HG02763 (cell line): ENCODE measurements at regions not wholly inside any gene's neighbourhood (a gene's known extent, or its start where the extent isn't known, plus 50 kb on each side); places are given as distances from the start of the nearest gene placed in this dataset.
"Not testable (repeated sequence)": the region's sequence is repeated elsewhere in the genome, so short reads cannot be mapped to it uniquely, and the experiment has no call there.

Experiments used
- ATAC-seq: cut with Tn5 transposase; IDR thresholded peaks from one replicate; pipeline ENCODE4 v1.9.1; 2021; ENCODE audit warnings: mild to moderate bottlenecking, moderate library complexity; ENCODE audit not compliant: unreplicated experiment

DNA sequence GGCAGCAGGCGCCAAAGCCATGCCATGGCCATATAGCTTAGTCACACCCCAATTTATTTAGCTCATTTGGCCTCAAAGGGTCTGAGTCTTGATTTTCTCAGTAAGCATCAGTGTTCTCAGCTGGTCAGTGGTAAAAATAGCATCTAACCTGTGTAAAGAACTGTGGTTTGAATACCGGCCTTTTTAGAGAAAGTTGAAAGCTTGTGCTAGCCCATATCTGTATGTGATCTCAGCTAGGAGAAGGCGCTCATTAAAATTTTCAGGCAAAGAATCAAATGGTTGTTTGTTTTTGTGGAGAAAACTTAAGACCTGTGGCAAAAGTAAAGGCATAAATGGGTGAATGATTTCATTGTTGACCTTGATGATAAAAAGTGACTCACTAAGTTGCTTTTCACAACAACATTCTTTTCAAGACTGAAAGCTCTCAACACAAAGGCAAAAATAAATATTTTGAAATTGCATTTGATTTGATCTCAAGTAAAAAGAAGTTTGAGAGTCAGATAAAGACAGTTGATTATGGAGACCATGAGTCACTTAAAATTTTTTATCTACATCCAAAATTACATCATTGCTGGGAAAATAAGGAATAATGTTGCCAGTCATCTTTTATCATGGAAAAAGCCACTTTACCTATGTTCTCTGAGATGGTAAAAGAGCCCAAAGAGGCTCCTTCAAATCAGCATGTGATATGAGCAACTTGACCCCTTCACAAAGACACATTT lies 128.5 kb upstream of the RGS6 start:
- ATAC-seq = no peak

DNA sequence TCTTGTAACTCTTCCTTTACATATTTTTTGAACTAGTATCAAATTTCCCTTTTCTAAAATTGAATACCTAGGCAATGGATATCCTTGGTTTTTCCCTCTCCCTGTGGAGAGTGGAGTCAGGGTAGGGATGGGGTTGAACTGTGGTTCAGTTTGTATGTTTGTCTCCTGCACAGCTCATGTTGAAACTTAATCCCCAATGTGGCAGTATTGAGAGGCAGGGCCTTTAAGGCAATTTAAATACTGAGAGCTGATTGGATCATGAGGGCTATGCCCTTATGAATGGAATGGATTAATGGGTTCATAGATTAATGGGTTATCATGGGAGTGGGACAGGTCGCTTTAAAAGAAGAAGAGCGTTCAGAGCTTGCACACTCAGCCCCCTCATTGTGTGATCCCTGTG lies 127.2 kb upstream of the RGS6 start:
- ATAC-seq = no peak

DNA sequence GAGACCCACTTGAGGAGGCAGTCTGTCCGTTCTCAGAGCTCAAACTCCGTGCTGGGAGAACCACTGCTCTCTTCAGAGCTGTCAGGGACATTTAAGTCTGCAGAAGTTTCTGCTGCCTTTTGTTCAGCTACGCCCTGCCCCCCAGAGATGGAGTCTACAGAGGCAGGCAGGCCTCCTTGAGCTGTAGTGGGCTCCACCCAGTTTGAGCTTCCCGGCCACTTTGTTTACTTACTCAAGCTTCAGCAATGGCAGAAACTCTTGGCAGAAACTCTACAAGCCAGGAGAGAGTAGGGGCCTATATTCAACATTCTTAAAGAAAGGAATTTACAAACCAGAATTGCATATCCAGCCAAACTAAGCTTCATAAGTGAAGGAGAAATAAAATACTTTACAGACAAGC lies 125.2 kb upstream of the RGS6 start:
- ATAC-seq = not testable (repeated sequence)

DNA sequence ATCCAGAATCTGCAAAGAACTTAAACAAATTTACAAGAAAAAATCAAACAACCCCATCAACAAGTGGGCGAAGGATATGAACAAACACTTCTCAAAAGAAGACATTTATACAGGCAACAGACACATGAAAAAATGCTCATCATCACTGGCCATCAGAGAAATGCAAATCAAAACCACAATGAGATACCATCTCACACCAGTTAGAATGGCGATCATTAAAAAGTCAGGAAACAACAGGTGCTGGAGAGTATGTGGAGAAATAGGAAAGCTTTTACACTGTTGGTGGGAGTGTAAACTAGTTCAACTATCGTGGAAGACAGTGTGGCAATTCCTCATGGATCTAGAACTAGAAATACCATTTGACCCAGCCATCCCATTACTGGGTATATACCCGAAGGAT lies 121.4 kb upstream of the RGS6 start:
- not testable (repeated sequence) for ATAC-seq

DNA sequence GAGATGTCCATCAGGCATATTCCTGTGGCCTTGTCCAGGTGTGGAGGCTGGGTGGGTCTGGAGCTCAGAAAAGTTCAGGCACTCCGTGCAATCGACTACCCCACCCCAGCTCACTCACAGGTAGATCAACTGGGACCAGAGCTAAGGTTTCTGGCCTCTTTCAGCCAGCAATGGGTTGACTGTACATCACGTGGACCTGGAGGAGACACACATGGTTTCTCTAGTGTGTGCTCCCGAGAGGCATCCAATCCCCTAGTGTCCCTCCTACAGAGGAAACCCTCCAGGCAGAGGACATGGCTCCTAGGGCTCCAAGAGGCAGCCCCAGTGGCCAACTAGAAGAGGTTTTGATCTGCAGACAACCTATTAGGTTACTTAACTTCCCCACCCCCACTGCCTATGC lies 119.5 kb upstream of the RGS6 start:
- ATAC-seq = no peak

DNA sequence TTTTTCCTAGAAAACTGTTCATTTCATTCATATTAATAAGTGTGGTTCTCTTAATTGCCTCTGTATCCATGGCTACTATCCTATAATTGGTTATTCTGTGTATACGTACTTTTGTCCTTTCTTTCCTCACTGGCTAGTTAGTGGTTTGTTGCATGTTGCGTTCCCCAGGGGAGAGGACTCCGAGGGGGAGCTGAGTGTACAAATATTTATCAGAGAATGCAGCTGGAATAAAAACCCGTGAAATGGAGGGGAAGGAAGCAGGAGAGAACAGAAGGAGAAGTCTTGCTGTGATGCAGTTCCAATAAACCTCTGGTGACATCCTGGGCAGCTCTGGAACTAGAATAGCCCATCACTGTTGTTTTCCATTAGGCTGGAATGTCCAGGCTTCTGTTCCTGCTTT lies 117.1 kb upstream of the RGS6 start:
- no peak for ATAC-seq

DNA sequence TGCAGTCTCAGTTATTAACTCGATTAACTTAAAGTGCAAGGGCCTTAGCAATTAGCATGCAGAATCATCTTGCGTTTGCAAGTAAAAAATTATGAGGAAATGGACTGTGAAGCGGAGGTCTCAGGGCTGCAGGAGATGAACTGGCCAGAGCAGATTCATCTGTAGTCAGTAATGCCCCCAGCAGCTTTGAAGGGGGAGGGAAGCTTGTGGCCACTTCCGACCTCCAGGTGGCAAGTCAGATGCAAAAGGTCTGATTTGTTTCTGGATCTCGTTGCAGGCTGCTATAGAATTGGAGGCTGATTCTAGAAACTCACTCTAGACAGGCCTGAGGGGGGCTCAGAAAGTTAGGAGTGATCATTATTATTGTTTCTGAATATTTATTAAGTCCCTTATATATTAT lies 107.4 kb upstream of the RGS6 start:
- ATAC-seq = no peak

DNA sequence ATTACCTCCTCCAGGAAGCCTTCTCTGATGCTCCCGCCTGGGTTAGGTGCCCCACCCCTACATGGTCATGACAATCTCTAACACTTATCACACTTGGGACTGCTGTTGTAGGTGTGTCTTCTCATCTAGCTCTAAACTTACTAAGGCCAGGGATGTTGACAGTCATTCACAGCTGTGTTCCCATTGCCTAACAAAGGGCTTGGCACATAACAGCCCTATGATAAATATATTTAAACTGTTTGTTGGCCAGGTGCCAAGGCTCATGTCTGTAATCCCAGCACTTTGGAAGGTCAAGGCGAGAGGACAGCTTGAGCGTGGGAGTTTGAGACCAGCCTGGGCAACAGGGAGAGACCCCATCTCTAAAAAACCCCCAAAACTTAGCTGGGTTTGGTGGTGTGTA lies 98.8 kb upstream of the RGS6 start:
- no peak for ATAC-seq

DNA sequence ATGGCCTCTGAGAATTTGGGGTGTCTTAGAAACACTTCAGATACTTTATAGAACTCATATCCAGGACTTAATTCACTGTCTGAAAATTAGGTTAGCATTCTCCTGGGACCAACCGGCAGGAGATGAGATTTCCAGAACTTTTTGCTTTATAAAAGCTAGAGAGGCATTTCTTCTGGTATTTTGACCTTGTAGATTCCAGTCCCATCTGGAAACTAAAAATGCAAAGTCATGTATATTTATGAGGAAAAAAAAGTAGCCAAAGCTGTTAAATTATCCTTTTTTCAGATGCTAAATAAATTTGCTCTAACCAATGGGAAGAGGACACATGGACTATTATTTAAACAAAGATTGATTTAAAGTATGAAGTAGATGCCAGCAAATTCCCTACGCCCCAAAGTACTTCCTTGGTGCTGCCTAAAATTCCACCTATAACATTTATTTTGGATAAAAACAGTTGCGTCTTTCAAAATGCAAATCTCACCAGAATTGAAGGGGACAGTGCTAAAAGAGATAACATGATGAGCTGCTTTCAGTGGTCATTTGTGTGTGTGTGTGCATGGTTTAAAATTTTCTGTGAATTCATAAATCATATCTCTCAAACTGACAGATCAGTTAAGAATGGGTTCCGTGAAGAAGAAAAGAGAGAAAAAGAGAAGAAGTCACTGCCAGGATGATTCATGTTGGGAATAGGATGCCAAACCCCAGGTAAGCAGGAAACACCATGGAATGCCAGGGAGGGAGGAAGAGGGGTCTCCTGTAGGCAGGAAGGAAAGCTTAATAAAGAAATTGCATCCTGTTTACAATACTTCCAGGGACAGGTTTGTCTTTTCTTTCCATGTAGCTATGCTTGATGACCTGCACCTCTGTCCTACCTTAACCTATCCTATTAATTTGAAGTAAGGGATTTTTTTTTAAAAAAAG lies 97.7 kb upstream of the RGS6 start:
- ATAC-seq = no peak

DNA sequence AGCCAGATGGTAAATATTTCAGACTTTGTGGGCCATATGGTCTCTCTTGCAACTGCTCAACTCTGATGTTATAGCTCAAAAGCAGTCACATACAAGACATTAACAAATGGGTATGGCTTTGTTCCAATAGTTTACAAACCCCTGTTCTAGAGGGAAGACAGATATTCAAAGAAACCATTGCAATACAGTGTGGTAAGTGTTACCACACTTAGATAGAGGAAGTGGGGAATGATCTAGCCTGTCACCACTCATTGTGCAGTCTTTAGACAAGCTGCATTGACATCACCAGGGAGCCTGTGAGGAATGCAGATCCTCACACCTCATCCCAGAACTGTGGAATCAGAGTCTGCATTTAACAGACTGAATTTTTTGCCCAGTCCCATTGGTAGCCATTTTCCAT lies 80.0 kb upstream of the RGS6 start:
- no peak for ATAC-seq

DNA sequence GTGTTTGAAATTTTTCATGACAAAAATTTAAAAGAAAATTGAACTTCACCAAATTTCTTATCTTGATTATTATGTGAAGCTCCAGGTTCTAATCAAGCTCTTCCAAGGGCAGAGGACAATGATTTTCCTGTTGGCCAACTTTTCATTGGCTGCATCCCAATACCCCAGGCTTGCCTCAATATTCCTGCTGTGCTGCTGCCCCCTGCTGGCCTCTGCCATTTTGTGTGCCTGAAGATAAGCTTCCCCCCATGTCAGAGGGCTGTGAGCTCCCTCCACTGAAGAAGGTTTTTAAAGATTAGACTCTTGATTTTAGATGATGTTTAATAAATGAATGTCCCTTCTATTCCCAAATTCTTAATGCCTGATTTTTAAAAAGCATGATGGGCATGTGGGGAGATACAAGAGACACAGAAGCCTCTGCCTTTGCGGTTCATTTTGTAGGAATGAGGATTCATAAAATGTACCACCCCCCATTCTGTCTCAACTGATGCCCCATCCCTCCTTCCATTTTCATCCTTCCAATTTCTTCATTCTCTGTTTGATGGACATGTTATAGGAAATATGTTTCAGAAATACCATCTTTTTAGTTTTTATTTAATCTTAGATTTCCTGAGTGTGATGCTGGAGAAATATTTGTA lies 76.7 kb upstream of the RGS6 start:
- ATAC-seq = no peak

DNA sequence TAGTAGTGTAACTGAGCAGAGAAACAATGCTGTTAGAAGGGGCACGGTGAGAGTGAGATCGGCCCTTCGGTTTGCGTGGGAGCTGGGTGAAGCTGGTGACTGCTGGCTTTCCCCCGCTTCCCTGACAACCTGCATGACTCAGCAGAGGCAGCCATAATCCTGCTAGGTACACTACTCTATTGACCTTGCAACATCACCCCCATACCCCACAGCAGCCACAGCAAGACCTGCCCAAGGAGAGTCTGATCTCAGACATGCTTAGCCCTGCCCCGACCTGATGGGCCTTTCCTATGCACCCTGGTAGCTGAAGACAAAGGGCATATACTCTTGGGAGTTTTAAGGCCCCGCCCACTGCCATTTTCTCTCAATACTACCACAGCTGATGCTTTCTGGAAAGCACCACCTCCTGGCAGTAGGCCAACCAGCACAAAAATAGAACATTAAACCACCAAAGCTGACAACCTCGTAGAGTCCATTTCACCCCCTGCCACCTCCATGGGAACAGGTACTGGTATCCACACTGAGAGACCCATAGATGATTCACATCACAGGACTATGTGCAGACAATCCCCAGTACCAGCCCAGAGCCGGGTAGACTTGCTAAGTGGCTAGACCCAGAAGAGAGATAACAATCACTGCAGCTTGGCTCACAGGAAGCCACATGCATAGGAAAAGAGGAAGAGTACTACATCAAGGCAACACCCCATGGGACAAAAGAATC lies 75.9 kb upstream of the RGS6 start:
- ATAC-seq = no peak

DNA sequence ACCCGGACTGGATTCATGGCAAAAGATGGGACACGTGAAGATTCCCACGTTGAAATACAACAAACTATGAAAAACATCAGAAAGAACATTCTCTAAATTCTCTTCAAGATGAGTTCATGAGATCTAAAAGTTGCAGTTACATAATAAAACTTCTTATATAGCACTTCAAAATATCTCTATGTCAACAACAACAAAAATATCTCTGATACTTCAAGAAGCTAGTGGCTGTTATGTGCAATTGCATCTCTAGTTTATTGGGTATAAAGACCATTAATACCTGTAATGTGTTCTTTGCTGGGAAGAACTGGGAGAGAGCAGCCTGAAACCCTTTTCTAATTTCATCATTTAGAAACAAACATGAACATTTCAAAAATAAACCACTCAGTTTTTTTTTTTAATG lies 69.2 kb upstream of the RGS6 start:
- ATAC-seq = no peak

DNA sequence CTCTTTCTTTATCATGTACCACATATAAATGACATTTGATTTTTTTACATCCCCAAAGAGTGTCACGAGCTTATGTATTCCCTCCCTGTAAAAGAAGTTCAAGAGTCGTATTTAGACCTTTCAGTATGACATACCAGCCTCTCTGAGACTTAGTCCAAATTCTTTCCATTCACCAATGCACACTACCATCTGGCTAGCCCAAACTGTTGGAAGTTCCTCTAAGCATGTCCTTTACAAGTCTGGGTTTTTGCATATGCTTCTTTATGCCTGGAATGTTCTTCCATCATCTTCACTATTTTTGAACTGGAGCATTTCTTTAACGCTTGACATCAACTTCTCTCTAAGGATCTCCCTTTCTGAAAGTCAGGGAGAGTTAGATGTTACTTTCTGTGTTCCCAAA lies 68.5 kb upstream of the RGS6 start:
- no peak for ATAC-seq
